Heart left ventricle (tissue), 16 donors: ENCODE measurements at regions not wholly inside any gene's neighbourhood (a gene's known extent, or its start where the extent isn't known, plus 50 kb on each side); places are given as distances from the start of the nearest gene placed in this dataset.

Source experiments
- ATAC-seq, 4 donors: fragments of 200-7000 bp; cut with Tn5 transposase; one replicate each; pipeline ENCODE4 v1.9.1; 2020 to 2022; ENCODE audit warnings: moderate library complexity in 4 of 4, mild to moderate bottlenecking in 3 of 4, moderate number of reproducible peaks in 1 of 4
- DNase-seq, 5 donors: peaks; one replicate each; pipeline ENCODE4 v3.0.0-alpha.2; 2020
- H3K27ac ChIP-seq, 12 donors: fragments of 200-600 bp; sonication (generic) in 4 of 12; one replicate each; pipeline versions ENCODE4 v1.5.0 to v1.8.0; 2016 to 2022; ENCODE audit warnings: mild to moderate bottlenecking in 2 of 12
- H3K27me3 ChIP-seq, 9 donors: fragments of 200-600 bp; sonication (generic) in 2 of 9; one replicate each; pipeline versions ENCODE4 v1.5.1 to v1.8.0; 2016 to 2022; ENCODE audit warnings: mild to moderate bottlenecking in 3 of 9
- H3K36me3 ChIP-seq, 9 donors: fragments of 200-600 bp; sonication (generic) in 2 of 9; one replicate each; pipeline versions ENCODE4 v1.5.0 to v1.8.0; 2018 to 2022; ENCODE audit warnings: mild to moderate bottlenecking in 2 of 9
- H3K4me1 ChIP-seq, 12 donors: fragments of 200-600 bp; sonication (generic) in 4 of 12; one replicate each; pipeline versions ENCODE4 v1.5.0 to v1.8.0; 2016 to 2022; ENCODE audit warnings: mild to moderate bottlenecking in 3 of 12
- H3K4me3 ChIP-seq, 12 donors: fragments of 200-600 bp; sonication (generic) in 4 of 12; one replicate each; pipeline versions ENCODE4 v1.5.0 to v1.8.0; 2017 to 2022; ENCODE audit warnings: mild to moderate bottlenecking in 9 of 12, moderate library complexity in 4 of 12
- H3K9me3 ChIP-seq, 12 donors: fragments of 200-600 bp; sonication (generic) in 4 of 12; one replicate each; pipeline versions ENCODE4 v1.5.0 to v1.8.0; 2016 to 2022; ENCODE audit warnings: mild to moderate bottlenecking in 1 of 12
- POLR2A ChIP-seq, 2 donors: fragments of 450-650 bp; IDR thresholded peaks; one replicate each; pipeline ENCODE4 v1.6.1; 2017; ENCODE audit warnings: antibody characterized with exemption in 2 of 2, mild to moderate bottlenecking in 2 of 2, moderate library complexity in 2 of 2
- WGBS, 4 donors: extraction: QIAGEN DNeasy Blood & Tissue Kit in 2 of 4; methylation state at CpG; one replicate each; pipeline versions ENCODE4 v1.1.5 to v1.1.7; 2013 to 2018; 5-methylcytosine and 5-hydroxymethylcytosine counted together
- intact Hi-C, 10 donors: fragments of 100-400 bp; cut with DNase I; formaldehyde crosslinking; loops; one replicate each; pipeline versions ENCODE4 v1.11.1 to v1.14.2; 2022
- TF ChIP-seq, protein P1 (sequence below), 12 donors: fragments of 200-600 bp; sonication (generic) in 4 of 12; IDR thresholded peaks; one replicate each; pipeline versions ENCODE4 v1.5.0 to v1.8.0; 2018 to 2022; ENCODE audit warnings: antibody characterized with exemption in 12 of 12, mild to moderate bottlenecking in 5 of 12
- donor health status: ischemic (EF 13 %, LVEDD 7.1; RV severe dilation, severe dysfunction).
- donor health status: healthy with polysubstance abuse.
- donor health status: DM: no; HTN: yes; CAD: no.
- donor health status: DM: no; HTN: no; CAD: no.
- donor health status: ischemic (EF 25% LVEDD 6.9; RV normal size, moderate dysfunction).
- donor health status: ischemic (EF 25% LVEDD 5.7; RV mildly dilated, moderate dysfunction).
- donor health status: healthy.
- donor health status: DM: yes; HTN: yes; CAD: no.
- donor health status: ischemic (EF 35%, LVEDD 5.7; RV mildly dilated, moderate dysfunction).
- donor health status: nonischemic (EF 11% LVEDD 7.7; RV severe dilation, severe dysfunction).
- donor health status: DM: yes; HTN: yes; CAD: no.
- donor health status: PGD.
- donor health status: ischemic (EF 29% LVEDD 5.4; RV normal size, mild dysfunction).
- donor health status: nonischemic (EF 23%, LVEDD 6.1; RV moderate dilation, normal function).

DNA sequence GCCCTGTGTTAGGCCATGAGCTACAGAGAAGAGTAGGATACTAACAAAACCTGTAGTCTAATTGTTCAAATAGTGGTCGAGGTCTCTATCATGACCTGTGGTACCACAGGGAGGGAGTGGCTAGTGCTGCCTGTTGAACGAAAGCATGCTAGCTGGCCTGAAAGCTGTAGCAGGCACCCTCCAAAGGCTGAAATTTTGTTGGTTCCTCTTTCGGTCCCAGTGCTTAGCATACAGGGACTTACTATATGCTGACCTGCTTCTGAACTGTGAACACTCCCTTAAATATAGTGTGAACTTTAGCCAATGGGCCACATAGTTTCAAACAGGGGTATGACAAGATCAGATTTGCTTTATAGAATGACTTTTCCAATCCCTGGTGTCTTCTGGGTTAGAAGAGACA lies 113.4 kb downstream of the PJA1 start:
- no peak overlapping the region for H3K4me3 ChIP-seq
- H3K4me1 ChIP-seq, result no peaks in the 10 kb centered on the region
- H3K9me3 ChIP-seq, result no peaks in the 10 kb centered on the region
- WGBS, 4 donors, result 76 to 95% (median 89%) methylated on average over 3 of the region's 3 CpGs
- DNase-seq (no peak), ATAC-seq (no peak)
- no peaks in the 10 kb centered on the region for H3K36me3 ChIP-seq
- no peak overlapping the region for H3K27ac ChIP-seq
- intact Hi-C loops, result no loop called here
- H3K27me3 ChIP-seq, result peaks cover 0 to 11% (median 0%) of the 10 kb centered on the region in 9 donors
- TF ChIP-seq, protein P1, sequence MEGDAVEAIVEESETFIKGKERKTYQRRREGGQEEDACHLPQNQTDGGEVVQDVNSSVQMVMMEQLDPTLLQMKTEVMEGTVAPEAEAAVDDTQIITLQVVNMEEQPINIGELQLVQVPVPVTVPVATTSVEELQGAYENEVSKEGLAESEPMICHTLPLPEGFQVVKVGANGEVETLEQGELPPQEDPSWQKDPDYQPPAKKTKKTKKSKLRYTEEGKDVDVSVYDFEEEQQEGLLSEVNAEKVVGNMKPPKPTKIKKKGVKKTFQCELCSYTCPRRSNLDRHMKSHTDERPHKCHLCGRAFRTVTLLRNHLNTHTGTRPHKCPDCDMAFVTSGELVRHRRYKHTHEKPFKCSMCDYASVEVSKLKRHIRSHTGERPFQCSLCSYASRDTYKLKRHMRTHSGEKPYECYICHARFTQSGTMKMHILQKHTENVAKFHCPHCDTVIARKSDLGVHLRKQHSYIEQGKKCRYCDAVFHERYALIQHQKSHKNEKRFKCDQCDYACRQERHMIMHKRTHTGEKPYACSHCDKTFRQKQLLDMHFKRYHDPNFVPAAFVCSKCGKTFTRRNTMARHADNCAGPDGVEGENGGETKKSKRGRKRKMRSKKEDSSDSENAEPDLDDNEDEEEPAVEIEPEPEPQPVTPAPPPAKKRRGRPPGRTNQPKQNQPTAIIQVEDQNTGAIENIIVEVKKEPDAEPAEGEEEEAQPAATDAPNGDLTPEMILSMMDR (IDR thresholded peaks at IDR 0.05), result no peak
- TF ChIP-seq POLR2A (IDR thresholded peaks at IDR 0.05), result no peak

DNA sequence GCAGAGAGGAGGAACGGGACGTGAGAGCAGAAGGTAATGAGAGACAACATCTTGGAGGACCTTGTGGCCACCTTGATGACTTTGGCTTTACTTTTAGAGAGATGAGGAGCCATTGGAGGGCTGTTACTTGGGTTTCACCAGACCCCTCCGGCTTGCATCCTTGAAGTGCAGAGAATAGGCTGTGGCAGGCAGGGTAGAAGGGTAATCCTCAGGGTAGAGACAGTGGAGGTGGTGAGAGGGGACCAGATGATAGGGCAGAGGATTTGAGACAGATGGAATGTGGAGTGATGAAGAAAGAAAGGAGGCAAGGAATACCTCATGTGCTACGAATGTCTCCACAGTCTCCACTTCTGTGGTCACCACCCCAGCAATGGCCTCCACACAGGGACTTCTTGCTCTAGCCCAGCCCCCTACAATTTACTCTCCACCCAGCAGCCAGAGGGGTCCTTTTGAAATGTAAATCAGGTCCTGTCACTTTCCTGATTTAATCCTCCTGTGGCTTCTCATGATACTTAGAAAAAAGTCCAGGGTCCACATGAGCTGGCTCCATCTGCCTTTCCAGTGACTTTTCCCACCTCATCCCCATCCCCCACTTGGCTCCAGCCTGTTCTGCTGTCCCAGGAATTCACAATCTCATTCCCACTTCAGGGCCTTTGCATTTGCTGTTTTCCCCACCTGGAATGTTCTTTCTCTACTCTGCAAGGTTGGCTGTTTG lies 115.0 kb downstream of the PJA1 start:
- no peak for ATAC-seq
- intact Hi-C loops, result no loop called here
- Histone ChIP-seq H3K27me3 (peaks cover 0 to 11% (median 0%) of the 10 kb centered on the region in 9 donors), H3K9me3 (no peaks in the 10 kb centered on the region), H3K27ac (no peak overlapping the region), H3K4me1 (no peaks in the 10 kb centered on the region), H3K4me3 (no peak overlapping the region), H3K36me3 (no peaks in the 10 kb centered on the region)
- TF ChIP-seq, protein P1 (IDR thresholded peaks at IDR 0.05), result no peak
- TF ChIP-seq POLR2A (IDR thresholded peaks at IDR 0.05), result no peak
- no peak for DNase-seq
- 83 to 95% (median 89%) methylated on average over 4 of the region's 4 CpGs for WGBS, 4 donors

DNA sequence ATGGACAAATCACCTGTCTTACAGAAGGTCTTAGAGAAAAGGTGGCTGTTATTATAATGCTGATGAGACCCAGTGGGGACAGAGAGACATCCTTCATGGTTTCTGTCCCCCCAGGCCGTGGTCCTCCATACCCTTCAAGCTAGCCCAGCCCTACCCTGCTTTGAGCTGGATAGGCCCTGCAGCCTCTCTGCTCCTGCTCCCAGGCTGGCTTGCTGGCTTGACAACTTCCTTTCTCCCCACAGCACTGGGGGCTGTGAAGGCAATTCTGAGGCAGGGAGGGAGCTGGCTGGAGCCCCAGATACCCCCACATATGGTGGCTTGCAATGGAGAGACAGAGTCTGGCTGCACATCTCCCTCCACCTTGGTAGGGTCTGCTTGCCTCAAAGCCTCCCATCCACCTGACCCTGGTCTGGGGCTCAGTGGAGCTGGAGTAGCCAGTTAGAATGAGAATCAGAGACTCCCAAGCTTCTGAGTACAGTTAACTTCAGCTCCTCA lies 118.2 kb downstream of the PJA1 start:
- Histone ChIP-seq H3K4me3 (no peak overlapping the region), H3K27me3 (peaks cover 0 to 7% (median 0%) of the 10 kb centered on the region in 9 donors), H3K36me3 (no peaks in the 10 kb centered on the region), H3K9me3 (peaks cover 0 to 10% (median 0%) of the 10 kb centered on the region in 12 donors), H3K4me1 (no peaks in the 10 kb centered on the region), H3K27ac (no peak overlapping the region)
- DNase-seq, result no peak
- TF ChIP-seq, protein P1 (IDR thresholded peaks at IDR 0.05), result no peak
- no peak for TF ChIP-seq POLR2A (IDR thresholded peaks at IDR 0.05)
- 70 to 95% (median 89%) methylated on average over 1 of the region's 1 CpG for WGBS, 4 donors
- intact Hi-C loops, result no loop called here
- no peak for ATAC-seq

DNA sequence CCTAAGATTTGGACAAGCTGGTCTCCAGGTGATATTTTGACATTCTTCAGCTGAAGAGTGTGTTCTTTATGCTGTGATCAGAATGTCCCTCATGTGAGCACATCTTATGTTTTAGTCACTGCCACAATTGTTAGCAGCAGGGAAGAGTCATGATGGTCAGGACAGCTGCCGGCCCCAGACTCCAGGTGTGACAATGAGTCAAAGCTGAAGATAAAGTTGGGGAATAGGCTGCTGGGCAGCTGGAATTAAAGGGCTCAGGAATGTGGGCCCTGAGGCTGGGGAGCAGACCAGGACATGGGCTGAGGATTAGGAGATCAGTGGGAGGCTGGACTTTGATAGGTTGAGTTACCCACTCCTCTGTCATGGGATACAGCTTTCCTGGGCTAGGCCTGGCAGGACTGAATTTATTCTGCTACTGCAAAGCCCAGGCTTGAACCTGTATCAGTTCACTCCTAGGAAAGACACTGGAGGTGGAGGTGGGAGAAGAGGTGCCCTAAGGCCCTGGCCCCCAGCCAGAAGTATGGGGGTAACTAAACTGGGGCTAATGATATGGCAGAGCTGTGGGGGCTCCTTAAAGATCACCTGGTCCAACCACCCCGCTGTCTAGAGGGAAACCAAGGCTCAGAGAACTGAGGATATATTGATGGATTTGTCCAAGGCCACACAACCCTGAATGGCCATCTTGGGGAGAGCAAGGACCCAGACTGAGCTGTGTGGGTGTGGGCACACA lies 119.5 kb downstream of the PJA1 start:
- Histone ChIP-seq H3K9me3 (peaks cover 0 to 10% (median 0%) of the 10 kb centered on the region in 12 donors), H3K27me3 (peaks cover 0 to 5% (median 0%) of the 10 kb centered on the region in 9 donors), H3K4me3 (no peak overlapping the region), H3K4me1 (no peaks in the 10 kb centered on the region), H3K36me3 (no peaks in the 10 kb centered on the region), H3K27ac (no peak overlapping the region)
- ATAC-seq, result no peak
- 78 to 95% (median 88%) methylated on average over 2 of the region's 2 CpGs for WGBS, 4 donors
- no peak for DNase-seq
- TF ChIP-seq POLR2A (IDR thresholded peaks at IDR 0.05), result no peak
- TF ChIP-seq, protein P1 (IDR thresholded peaks at IDR 0.05), result no peak
- intact Hi-C loops, result no loop called here
